GM18951 (cell line): ENCODE measurements at regions not wholly inside any gene's neighbourhood (a gene's known extent, or its start where the extent isn't known, plus 50 kb on each side); places are given as distances from the start of the nearest gene placed in this dataset.

Experiments
- POLR2A ChIP-seq: IDR thresholded peaks from 4 replicates; pipeline ENCODE4 v1.6.1; 2011; ENCODE audit warnings: mild to moderate bottlenecking; ENCODE audit not compliant: insufficient read length, insufficient read depth; ENCODE audit errors: extremely low read depth
- in situ Hi-C: fragments of 300-500 bp; cut with MboI; formaldehyde crosslinking; loops from one replicate; pipeline ENCODE4 v1.12.0; 2022; ENCODE audit warnings: low sequenced_read_pairs, mixed read lengths, inconsistent platforms; ENCODE audit not compliant: unreplicated experiment

DNA sequence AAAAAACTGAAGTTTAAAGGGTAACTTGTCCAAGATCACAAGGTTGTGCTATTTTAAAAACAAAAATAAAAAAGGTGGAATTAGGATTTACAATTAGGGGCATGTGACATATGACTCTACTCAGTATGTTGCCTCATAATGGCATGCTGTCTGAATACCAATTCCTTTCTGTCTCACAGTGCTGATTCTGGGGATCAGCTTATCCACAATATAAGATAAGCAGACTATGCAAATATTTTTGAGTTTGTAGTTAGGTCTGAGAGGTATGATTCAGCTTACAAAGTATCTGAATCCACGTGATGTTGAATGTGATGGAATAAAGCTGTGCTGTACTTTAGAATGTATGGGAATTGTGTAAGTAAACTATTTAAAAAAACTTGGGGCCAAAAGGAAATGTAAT lies 216.6 kb downstream of the HHIPL2 start:
- TF ChIP-seq POLR2A = no peak
- in situ Hi-C loops = no loop called here

DNA sequence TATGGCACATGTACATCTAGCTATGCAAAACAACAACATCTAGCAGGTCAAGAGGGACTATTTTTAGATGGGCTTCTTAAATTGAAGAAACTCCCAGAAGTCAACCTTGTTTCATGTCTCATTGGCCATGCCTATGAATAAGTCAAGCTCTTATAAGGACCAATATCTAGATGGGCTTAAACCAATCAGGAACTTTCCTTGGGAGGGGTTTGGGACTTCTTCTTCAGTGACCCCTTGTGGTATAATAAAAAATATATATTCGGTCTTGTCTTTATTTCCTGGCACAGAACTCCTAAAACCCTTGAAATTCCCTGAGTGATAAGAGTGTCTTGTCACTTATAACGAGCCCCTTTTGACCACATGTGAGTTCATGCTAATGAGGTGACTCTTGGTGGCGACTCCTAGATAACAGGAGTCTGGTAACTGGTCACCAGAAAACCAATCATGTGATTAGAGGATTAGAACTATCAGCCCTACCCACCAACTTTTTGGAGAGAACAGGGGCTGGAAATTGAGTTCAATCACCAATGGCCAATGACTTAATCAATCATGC lies 218.3 kb downstream of the HHIPL2 start:
- no peak for TF ChIP-seq POLR2A
- in situ Hi-C loops = no loop called here

DNA sequence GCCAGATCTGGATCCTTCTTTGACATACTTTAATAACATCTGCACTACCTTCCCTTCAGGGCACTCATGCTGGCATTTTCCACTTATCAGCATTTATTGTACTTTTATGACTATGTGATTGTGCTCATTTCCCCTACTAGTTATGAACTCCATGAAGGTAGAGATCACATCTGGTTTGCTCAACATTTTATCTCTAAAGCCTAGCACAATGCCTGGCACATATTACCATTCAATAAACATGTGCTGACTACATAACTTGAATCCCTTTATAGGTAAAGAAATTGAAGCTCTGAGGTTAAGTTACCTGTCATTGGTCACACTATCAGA lies 221.2 kb downstream of the HHIPL2 start:
- in situ Hi-C loops = no loop called here
- no peak for TF ChIP-seq POLR2A

DNA sequence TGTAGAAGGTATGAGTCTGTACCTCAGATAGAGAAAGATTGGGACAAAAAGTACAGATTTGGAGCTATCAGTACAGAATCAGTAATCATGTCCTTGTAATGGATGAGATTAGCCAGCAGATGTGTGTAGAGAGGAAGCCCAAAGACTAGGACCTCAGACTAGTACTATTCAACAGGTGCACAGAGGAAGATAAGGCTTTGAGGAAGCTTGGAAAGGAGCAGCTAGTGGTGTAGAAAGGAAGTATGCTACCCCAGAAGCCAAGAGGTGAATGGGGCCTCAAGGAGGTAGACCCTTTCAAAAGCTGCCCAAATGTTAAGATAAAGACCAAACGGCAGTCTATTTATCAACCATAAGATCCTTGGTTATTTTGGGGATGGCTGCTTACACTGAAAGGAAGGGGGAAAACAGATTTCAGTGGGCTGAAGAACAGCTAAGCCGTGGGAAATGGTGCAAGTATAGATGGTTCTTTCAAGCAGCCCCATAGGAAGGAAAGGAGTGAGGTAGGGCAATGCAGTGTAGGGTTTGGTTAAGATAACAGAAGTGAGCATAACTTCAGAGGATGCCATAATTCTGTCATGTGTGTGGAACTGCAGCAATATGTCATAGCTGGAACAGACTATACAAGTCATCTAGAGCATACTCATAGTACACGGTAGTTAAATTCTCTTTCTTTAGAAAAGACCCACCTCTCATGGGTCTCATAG lies 221.7 kb downstream of the HHIPL2 start:
- in situ Hi-C loops = no loop called here
- TF ChIP-seq POLR2A = no peak

DNA sequence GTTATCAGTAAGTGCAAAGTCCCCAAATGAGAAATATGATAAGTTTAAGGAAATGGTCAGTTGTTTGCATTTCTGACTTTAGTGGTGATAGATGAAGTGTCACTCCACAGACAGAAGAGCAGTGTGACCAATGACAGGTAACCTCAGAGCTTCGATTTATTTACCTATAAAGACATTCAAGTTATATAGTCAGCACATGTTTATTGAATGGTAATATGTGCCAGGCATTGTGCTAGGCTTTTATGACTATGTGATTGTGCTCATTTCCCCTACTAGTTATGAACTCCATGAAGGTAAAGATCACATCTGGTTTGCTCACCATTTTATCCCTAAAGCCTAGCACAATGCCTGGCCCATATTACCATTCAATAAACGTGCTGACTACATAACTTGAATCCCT lies 222.4 kb downstream of the HHIPL2 start:
- in situ Hi-C loops = no loop called here
- TF ChIP-seq POLR2A = no peak

DNA sequence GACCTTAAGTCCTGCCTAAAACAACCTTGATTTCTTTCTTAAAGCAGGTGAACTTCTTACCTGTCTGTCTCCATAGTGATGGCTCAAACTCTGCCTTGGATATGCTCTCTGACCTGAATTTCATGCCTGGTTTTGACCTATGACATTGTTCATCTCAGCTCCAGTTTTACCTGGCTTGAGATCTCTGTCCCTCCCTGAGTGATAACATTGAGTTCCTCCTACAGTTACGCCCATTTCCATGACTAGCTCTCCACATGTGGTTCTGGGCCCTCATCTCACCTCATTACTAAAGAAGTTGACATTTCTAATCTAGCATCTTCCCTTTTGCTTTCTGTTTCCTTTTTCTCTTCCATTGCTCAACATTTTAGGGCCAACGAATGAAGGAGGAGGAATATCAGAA lies 233.1 kb downstream of the HHIPL2 start:
- in situ Hi-C loops = no loop called here
- no peak for TF ChIP-seq POLR2A

DNA sequence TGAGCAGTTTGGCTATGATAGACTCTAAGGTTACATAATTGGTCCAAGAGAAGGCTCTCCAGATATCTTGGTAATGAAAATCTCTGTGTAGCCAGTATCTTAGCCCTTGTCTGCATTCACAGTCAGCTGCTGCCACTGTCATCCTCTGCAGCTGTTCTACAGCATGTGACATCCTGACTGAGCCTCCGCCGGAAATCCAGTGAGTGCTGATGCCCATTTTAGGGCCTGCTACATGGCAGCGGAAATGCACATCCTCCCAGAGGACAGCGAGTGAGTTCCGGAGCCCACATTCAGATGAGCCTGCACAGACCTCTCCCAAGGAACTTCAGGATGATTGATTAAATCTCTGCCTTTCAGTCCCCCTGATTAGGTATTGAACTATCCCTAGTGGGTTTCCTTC lies 237.1 kb downstream of the HHIPL2 start:
- in situ Hi-C loops = no loop called here
- TF ChIP-seq POLR2A = no peak

DNA sequence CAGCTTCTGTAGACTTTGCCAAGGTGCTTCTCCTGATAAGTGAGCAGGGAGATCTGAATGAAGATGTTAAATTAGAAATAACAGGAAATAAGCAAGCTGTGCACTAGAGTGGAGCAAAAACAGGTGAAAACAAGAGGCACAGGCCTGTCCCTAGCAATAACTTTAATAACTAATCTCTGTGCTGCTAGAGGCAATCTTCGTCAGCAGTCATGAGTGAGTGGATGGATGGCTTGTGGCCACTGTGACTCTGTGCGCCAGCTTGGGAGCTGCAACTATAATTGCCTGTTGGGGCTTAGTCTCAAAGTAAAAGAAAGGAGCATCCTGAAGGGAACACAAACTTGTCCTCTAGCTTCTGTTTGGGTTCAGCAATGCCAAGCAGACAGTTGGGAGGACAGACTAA lies 240.3 kb downstream of the HHIPL2 start:
- in situ Hi-C loops = no loop called here
- TF ChIP-seq POLR2A = no peak

DNA sequence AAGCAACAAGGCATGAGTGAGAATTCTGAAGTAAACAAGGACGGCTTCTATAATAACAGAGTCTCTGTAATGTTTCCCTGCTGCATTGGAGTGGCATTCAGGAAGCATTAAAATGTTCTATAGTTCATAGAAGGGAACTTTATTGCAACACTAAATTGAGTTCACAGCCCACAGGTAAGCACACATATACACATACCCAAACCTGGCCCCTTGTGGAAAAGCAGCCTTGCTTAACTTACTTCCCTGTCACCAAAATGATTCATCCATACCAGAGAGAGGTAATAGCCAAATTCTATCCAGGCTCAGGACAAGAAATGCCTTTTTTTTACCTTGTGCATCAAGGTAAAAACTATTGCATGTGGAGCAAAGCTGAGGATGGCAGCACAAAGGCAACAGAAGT lies 241.4 kb downstream of the HHIPL2 start:
- in situ Hi-C loops = no loop called here
- no peak for TF ChIP-seq POLR2A

DNA sequence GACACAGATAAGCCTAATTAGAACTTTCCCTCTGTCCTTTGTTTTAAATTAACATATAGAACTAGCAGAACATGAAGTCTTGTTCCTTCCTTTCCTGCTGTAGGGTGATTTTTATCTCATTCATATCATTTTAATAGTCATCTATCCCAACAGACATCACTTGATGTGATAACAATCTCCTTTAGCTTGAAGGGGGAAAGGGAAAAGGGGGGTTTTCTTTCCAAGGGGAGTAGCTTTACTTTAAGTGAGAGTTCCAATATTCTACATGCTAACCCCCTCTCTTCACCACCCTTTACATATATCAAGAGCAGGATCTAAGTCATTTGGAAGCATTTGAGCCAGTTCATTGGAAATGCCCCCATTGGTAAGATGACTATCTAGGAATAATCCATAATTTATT lies 241.9 kb downstream of the HHIPL2 start:
- no peak for TF ChIP-seq POLR2A
- in situ Hi-C loops = no loop called here

DNA sequence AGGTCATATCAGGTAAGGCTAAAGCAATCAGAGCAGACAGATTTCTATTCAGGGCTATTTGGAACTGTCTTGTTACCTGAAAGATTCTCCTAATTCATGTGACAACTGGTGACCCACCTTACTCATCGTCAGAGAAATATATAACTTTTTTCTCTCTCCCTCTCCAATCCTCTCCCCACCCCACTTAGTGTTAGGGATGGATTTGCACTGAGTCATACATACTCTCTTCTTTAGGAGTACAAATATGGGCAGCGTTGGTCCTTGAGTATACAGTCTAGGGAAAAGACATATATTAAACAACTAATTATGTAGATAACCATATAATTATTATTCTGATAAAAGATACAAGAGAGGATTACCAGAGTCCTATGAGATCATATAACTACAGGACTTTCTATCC lies 246.3 kb downstream of the HHIPL2 start:
- no peak for TF ChIP-seq POLR2A
- in situ Hi-C loops = no loop called here

DNA sequence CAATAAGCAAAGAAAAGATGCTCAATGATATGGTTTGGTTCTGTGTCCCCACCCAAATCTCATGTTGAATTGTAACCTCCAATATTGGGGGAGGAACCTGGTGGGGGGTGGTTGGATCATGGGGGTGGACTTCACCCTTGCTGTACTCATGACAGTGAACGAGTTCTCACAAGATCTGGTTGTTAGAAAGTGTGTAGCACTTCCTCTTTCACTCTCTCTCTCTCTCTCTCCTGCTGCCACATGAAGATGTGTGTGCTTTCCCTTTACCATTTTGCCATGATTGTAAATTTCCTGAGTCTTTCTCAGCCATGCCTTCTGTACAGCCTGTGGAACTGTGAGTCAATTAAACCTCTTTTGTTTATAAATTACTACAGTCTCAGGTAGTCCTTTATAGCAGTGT lies 248.4 kb downstream of the HHIPL2 start:
- in situ Hi-C loops = no loop called here
- TF ChIP-seq POLR2A = no peak

DNA sequence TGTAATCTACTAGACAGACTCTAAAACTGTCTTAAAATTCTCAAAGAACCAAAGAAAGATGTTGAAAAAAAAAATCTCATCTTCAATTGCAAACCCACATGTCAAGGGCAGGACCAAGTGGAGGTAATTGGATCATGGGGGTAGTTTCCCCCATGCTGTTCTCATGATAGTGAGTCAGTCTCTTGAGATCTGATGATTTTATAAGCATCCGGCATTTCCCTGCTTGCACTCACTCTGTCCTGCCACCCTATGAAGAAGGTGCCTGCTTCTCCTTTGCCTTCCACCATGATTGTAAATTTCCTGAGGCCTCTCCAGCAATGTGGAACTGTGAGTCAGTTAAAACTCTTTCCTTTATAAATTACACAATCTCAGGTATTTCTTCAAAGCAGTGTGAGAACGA lies 257.0 kb downstream of the HHIPL2 start:
- TF ChIP-seq POLR2A = no peak
- in situ Hi-C loops = no loop called here

DNA sequence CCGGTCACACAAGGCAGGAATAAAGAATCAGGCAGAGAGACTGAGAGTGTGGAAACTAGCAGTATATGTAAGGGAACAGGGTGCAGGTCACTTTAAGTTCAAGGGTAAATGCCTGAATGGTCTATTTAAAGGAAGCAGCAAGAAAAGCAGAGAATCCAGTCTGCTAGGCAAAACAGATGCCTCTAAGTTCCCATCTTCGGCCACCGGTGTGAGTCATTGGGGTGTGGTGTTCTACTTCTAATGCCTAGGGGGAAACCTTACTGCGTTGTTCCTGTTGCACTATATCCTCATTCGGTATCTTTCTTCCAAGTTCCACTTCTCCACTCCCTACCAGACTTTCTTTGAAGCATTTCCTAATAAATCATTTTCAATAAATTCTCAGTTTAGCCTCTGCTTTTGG lies 259.9 kb downstream of the HHIPL2 start:
- no peak for TF ChIP-seq POLR2A
- in situ Hi-C loops = no loop called here

DNA sequence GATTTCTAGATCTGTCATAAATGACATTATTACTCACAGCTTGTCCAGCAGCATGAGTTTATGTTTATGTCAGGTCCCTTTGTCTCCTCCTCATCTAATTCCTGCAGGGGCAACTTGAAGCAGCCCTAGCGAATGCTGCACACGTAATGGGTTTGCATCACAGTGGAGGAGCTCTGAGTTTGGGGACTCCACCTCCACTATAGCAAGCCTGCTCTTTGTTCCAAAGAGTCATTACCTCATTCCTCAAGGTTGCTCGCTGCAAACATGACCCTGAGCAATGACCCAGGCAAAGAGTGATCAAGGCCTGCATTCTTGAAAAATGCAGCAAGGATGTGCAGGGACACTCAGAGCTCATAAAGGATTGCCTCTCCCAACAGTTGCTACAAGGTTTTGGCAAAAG lies 261.9 kb downstream of the HHIPL2 start:
- in situ Hi-C loops = no loop called here
- no peak for TF ChIP-seq POLR2A
